ENCODE measurements at regions not wholly inside any gene's neighbourhood (a gene's known extent, or its start where the extent isn't known, plus 50 kb on each side); places are given as distances from the start of the nearest gene placed in this dataset.

DNA sequence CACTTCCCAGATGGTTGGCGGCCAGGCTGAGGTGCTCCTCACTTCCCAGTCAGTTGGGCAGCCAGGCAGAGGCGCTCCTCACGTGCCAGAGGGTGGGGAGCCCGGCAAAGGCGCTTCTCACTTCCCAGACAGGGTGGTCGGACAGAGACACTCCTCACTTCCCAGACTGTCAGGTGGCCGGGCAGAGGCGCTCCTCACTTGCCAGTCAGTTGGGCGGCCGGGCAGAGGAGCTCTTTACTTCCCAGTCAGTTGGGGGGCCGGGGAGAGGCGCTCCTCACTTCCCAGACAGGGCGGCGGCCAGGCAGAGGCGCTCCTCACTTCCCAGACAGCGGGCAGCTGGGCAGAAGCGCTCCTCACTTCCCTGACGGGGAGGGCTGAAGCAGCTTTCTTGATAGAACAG is 143.0 kb upstream of the ARID2 start:
- peaks cover 6% of the 10 kb centered on the region; the same call in 1 of the 2 replicates for H3K4me1 ChIP-seq (ENCODE audit: control insufficient read depth, insufficient read depth, low read length)
- POLR2A ChIA-PET: no interaction called here

More for the DNA sequence above, 143.0 kb upstream of the ARID2 start:
- Histone ChIP-seq H3K9me3 (ENCODE audit: control insufficient read depth, insufficient read depth, low read depth, low read length) (no peaks in the 10 kb centered on the region), H3K36me3 (ENCODE audit: control insufficient read depth in 2 of 2, insufficient read depth in 1 of 2, low read length in 2 of 2) (no peaks in the 10 kb centered on the region), H3K4me3 (ENCODE audit: low read depth, low read length) (no peak overlapping the region), H3K27ac (ENCODE audit: extremely low read depth, low read depth, low read length) (no peak overlapping the region)
- no peak for TF ChIP-seq ZNF433 (tag by site-specific recombination; IDR thresholded peaks at IDR 0.05; ENCODE audit: low read depth)
- no peak for TF ChIP-seq ZSCAN23 (tag by site-specific recombination; IDR thresholded peaks at IDR 0.05)
- TF ChIP-seq, protein P1, sequence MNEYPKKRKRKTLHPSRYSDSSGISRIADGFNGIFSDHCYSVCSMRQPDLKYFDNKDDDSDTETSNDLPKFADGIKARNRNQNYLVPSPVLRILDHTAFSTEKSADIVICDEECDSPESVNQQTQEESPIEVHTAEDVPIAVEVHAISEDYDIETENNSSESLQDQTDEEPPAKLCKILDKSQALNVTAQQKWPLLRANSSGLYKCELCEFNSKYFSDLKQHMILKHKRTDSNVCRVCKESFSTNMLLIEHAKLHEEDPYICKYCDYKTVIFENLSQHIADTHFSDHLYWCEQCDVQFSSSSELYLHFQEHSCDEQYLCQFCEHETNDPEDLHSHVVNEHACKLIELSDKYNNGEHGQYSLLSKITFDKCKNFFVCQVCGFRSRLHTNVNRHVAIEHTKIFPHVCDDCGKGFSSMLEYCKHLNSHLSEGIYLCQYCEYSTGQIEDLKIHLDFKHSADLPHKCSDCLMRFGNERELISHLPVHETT (tag by site-specific recombination; IDR thresholded peaks at IDR 0.05): no peak
- TF ChIP-seq FEZF1 (tag by site-specific recombination; IDR thresholded peaks at IDR 0.05): no peak
- TF ChIP-seq ZNF155 (tag by site-specific recombination; IDR thresholded peaks at IDR 0.05): no peak
- TF ChIP-seq KLF9 (tag by site-specific recombination; IDR thresholded peaks at IDR 0.05; ENCODE audit: low read depth): no peak
- TF ChIP-seq ZBTB17 (tag by site-specific recombination; IDR thresholded peaks at IDR 0.05): no peak
- TF ChIP-seq ZNF202 (tag by site-specific recombination; IDR thresholded peaks at IDR 0.05; ENCODE audit: borderline replicate concordance): no peak
- no peak for TF ChIP-seq MYNN (tag by site-specific recombination; IDR thresholded peaks at IDR 0.05; ENCODE audit: borderline replicate concordance)
- no peak for TF ChIP-seq ZNF2 (tag by site-specific recombination; IDR thresholded peaks at IDR 0.05)
- TF ChIP-seq ZNF335 (tag by site-specific recombination; conservative IDR thresholded peaks at IDR 0.05): no peak
- TF ChIP-seq, protein P2, sequence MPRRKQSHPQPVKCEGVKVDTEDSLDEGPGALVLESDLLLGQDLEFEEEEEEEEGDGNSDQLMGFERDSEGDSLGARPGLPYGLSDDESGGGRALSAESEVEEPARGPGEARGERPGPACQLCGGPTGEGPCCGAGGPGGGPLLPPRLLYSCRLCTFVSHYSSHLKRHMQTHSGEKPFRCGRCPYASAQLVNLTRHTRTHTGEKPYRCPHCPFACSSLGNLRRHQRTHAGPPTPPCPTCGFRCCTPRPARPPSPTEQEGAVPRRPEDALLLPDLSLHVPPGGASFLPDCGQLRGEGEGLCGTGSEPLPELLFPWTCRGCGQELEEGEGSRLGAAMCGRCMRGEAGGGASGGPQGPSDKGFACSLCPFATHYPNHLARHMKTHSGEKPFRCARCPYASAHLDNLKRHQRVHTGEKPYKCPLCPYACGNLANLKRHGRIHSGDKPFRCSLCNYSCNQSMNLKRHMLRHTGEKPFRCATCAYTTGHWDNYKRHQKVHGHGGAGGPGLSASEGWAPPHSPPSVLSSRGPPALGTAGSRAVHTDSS (tag by site-specific recombination; IDR thresholded peaks at IDR 0.05): no peak
- TF ChIP-seq, protein P3, sequence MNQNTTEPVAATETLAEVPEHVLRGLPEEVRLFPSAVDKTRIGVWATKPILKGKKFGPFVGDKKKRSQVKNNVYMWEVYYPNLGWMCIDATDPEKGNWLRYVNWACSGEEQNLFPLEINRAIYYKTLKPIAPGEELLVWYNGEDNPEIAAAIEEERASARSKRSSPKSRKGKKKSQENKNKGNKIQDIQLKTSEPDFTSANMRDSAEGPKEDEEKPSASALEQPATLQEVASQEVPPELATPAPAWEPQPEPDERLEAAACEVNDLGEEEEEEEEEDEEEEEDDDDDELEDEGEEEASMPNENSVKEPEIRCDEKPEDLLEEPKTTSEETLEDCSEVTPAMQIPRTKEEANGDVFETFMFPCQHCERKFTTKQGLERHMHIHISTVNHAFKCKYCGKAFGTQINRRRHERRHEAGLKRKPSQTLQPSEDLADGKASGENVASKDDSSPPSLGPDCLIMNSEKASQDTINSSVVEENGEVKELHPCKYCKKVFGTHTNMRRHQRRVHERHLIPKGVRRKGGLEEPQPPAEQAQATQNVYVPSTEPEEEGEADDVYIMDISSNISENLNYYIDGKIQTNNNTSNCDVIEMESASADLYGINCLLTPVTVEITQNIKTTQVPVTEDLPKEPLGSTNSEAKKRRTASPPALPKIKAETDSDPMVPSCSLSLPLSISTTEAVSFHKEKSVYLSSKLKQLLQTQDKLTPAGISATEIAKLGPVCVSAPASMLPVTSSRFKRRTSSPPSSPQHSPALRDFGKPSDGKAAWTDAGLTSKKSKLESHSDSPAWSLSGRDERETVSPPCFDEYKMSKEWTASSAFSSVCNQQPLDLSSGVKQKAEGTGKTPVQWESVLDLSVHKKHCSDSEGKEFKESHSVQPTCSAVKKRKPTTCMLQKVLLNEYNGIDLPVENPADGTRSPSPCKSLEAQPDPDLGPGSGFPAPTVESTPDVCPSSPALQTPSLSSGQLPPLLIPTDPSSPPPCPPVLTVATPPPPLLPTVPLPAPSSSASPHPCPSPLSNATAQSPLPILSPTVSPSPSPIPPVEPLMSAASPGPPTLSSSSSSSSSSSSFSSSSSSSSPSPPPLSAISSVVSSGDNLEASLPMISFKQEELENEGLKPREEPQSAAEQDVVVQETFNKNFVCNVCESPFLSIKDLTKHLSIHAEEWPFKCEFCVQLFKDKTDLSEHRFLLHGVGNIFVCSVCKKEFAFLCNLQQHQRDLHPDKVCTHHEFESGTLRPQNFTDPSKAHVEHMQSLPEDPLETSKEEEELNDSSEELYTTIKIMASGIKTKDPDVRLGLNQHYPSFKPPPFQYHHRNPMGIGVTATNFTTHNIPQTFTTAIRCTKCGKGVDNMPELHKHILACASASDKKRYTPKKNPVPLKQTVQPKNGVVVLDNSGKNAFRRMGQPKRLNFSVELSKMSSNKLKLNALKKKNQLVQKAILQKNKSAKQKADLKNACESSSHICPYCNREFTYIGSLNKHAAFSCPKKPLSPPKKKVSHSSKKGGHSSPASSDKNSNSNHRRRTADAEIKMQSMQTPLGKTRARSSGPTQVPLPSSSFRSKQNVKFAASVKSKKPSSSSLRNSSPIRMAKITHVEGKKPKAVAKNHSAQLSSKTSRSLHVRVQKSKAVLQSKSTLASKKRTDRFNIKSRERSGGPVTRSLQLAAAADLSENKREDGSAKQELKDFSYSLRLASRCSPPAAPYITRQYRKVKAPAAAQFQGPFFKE (tag by site-specific recombination; IDR thresholded peaks at IDR 0.05; ENCODE audit: borderline replicate concordance): no peak
- TF ChIP-seq YY2 (tag by site-specific recombination; IDR thresholded peaks at IDR 0.05): no peak
- TF ChIP-seq, protein P4, sequence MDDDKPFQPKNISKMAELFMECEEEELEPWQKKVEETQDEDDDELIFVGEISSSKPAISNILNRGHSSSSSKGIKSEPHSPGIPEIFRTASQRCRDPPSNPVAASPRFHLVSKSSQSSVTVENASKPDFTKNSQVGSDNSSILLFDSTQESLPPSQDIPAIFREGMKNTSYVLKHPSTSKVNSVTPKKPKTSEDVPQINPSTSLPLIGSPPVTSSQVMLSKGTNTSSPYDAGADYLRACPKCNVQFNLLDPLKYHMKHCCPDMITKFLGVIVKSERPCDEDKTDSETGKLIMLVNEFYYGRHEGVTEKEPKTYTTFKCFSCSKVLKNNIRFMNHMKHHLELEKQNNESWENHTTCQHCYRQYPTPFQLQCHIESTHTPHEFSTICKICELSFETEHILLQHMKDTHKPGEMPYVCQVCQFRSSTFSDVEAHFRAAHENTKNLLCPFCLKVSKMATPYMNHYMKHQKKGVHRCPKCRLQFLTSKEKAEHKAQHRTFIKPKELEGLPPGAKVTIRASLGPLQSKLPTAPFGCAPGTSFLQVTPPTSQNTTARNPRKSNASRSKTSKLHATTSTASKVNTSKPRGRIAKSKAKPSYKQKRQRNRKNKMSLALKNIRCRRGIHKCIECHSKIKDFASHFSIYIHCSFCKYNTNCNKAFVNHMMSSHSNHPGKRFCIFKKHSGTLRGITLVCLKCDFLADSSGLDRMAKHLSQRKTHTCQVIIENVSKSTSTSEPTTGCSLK (tag by site-specific recombination; IDR thresholded peaks at IDR 0.05): no peak
- TF ChIP-seq, protein P5, sequence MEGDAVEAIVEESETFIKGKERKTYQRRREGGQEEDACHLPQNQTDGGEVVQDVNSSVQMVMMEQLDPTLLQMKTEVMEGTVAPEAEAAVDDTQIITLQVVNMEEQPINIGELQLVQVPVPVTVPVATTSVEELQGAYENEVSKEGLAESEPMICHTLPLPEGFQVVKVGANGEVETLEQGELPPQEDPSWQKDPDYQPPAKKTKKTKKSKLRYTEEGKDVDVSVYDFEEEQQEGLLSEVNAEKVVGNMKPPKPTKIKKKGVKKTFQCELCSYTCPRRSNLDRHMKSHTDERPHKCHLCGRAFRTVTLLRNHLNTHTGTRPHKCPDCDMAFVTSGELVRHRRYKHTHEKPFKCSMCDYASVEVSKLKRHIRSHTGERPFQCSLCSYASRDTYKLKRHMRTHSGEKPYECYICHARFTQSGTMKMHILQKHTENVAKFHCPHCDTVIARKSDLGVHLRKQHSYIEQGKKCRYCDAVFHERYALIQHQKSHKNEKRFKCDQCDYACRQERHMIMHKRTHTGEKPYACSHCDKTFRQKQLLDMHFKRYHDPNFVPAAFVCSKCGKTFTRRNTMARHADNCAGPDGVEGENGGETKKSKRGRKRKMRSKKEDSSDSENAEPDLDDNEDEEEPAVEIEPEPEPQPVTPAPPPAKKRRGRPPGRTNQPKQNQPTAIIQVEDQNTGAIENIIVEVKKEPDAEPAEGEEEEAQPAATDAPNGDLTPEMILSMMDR (tag by site-specific recombination; IDR thresholded peaks at IDR 0.05): no peak
- CTCF ChIA-PET: no interaction called here

Measured in HEK293 (cell line).